Fibroblast of pulmonary artery (primary cell): ENCODE measurements at regions not wholly inside any gene's neighbourhood (a gene's known extent, or its start where the extent isn't known, plus 50 kb on each side); places are given as distances from the start of the nearest gene placed in this dataset.

Source experiments
- DNase-seq: peaks from one replicate; pipeline ENCODE4 v3.0.0-alpha.2; 2010; ENCODE audit warnings: low read depth
- H3K4me3 ChIP-seq: replicated peaks from 2 replicates; pipeline ENCODE4 v1.5.1; 2011; ENCODE audit warnings: low read depth, mild to moderate bottlenecking, control low read depth, low read length, moderate library complexity
- TF ChIP-seq, protein P1 (sequence below): IDR thresholded peaks from 2 replicates; pipeline ENCODE4 v1.5.1; 2011; ENCODE audit warnings: mild to moderate bottlenecking, control low read depth, low read length, inconsistent platforms; ENCODE audit errors: missing control alignments

DNA sequence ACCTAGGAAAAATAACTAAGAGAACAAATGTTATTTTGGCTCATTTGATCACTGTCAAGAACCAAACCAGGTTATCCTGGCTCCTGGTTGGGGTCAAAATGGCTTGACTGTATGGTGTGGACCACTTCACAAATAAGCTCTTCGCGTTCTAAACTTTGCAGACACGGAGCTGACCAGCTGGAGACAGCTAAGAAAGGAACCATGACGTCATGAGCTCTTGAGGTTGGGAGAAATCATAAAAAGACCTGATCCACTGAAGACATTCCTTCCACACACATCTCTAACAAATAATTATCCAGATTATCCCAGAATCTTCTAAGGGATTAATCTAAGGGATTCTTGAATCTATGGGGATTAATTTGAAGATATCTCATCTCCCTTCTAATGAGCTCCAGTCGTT is 321.5 kb upstream of the IGF1R start:
- no peak overlapping the region for H3K4me3 ChIP-seq
- no peak for DNase-seq
- TF ChIP-seq, protein P1, sequence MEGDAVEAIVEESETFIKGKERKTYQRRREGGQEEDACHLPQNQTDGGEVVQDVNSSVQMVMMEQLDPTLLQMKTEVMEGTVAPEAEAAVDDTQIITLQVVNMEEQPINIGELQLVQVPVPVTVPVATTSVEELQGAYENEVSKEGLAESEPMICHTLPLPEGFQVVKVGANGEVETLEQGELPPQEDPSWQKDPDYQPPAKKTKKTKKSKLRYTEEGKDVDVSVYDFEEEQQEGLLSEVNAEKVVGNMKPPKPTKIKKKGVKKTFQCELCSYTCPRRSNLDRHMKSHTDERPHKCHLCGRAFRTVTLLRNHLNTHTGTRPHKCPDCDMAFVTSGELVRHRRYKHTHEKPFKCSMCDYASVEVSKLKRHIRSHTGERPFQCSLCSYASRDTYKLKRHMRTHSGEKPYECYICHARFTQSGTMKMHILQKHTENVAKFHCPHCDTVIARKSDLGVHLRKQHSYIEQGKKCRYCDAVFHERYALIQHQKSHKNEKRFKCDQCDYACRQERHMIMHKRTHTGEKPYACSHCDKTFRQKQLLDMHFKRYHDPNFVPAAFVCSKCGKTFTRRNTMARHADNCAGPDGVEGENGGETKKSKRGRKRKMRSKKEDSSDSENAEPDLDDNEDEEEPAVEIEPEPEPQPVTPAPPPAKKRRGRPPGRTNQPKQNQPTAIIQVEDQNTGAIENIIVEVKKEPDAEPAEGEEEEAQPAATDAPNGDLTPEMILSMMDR = no peak

DNA sequence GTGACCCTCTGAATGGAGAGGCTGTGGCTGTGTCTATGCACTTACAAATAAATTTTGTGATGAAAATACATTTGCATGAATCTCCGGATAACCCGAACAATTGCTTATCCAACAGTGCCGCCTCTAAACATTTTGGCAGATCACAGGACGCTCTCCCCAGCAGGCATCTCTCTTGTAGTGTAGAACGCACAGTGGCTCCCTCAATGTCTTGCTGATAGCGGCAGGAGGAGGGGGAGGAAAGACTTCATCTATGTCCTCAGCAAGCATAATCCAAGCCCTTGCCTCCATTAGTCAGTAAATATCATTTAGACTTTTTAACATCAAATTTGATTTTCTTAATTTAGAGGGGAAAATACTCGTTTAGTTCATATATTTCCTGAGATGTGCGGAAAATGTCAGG is 318.1 kb upstream of the IGF1R start:
- no peak overlapping the region for H3K4me3 ChIP-seq
- no peak for DNase-seq
- TF ChIP-seq, protein P1 = no peak

DNA sequence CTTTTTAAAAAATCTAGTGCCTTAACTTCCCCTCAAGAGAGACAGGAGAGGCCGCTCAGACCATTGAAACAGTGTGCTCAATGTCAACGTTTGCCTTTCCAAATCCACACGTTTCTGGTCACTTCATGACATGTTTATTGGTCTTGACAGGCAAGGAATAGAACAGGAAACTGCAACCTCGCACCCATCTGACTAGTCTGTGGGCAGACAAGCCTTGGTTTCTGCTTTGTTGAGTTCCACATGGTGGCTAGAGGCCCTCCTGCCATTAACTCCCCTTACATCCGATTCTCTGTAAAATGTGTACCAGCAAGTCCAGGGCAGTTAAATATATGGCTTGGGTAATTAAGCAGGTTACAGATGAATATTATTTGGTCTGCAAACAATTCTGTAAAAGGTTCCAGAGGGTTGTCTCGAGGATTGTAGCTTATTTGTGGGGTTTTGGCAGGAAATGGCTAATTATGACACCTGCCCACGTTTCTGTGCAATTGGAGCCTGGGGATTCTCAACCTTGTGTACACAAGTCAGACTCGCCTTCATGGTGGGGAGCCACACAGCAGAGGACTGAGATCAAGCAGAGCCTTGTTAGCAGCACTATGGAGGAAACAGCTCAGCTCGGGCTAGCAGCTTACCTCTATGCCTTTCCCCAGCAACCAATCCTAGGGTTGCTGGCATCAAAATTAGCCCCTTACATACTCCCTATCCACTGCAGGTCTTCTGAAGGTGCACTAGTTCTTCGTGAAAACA is 317.5 kb upstream of the IGF1R start:
- no peak overlapping the region for H3K4me3 ChIP-seq
- TF ChIP-seq, protein P1 = no peak
- no peak for DNase-seq

DNA sequence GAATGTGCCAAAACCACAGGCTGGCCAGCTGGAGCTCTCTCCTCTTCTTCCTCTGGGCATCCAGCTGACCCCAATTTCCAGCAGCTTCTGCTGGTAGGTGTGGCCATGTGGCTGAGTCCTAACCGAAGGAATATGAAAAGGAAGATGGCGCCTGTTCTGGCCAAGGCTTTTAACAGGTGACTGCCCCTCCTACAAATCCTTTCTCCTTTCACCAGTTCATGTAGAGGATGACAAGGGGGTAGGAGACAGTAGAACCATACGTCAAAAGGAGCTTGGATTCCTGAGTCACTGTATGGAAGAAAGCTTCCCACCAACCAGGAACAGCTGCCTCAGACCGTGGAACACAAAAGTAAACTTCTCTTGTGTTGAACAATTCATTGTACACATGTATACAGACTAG is 316.7 kb upstream of the IGF1R start:
- H3K4me3 ChIP-seq = no peak overlapping the region
- no peak for DNase-seq
- TF ChIP-seq, protein P1 = no peak

DNA sequence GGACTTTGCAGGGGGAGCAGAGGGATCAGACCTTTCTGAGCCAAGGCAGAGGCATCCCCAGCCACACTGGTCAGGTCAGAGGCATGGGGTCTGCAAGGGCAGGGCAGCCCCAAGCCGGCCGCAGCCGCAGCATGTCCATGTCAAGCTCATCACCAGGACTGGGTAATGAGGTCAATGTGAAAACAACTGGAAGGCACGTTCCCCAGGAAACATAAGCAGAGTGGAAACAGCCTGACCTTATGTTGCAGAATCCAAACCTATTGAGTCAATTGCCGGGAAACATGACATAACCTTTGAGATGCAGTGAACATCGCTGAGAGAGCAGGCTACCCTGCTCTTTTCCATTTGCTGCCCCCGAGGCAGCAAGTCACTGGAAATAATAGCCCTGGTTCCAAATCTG is 315.1 kb upstream of the IGF1R start:
- no peak overlapping the region for H3K4me3 ChIP-seq
- TF ChIP-seq, protein P1 = no peak
- no peak for DNase-seq

DNA sequence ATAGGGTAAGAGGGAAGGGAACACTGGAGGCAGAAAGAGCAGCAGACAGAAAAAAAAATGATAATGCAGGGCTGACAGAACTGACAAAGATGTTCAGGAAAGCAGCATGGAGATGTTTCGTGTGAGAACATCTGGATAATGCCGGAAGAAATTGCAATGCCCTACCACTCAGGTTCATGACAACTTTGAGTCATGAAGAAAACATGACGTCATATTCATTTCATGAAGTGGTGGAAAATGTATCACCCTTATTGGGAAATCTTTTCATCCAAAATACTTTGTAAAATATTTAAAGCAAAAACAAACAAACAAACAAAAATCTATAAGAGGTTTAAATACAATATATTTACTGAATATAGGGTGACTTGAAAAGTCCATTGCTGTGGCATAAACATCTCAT is 305.4 kb upstream of the IGF1R start:
- DNase-seq = no peak
- H3K4me3 ChIP-seq = no peak overlapping the region
- TF ChIP-seq, protein P1 = no peak

DNA sequence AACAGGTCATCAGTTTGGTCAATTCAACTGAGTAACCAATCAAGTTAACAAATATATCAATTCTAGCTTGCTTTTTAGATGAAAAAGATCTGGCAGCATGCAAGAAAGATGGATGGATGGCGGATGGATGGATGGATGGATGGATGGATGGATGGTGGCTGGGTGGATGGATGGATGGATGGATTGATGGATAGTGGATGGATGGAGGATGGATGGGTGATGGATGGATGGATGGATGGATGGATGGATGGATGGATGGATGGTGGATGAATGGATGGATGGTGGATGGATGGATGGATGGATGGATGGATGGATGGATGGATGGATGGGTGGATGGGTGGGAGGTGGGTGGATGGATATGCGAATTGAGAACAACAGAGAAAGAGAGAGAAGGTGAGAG is 303.7 kb upstream of the IGF1R start:
- H3K4me3 ChIP-seq = no peak overlapping the region
- no peak for DNase-seq
- TF ChIP-seq, protein P1 = no peak
